ENCODE measurements at regions not wholly inside any gene's neighbourhood (a gene's known extent, or its start where the extent isn't known, plus 50 kb on each side); places are given as distances from the start of the nearest gene placed in this dataset.

DNA sequence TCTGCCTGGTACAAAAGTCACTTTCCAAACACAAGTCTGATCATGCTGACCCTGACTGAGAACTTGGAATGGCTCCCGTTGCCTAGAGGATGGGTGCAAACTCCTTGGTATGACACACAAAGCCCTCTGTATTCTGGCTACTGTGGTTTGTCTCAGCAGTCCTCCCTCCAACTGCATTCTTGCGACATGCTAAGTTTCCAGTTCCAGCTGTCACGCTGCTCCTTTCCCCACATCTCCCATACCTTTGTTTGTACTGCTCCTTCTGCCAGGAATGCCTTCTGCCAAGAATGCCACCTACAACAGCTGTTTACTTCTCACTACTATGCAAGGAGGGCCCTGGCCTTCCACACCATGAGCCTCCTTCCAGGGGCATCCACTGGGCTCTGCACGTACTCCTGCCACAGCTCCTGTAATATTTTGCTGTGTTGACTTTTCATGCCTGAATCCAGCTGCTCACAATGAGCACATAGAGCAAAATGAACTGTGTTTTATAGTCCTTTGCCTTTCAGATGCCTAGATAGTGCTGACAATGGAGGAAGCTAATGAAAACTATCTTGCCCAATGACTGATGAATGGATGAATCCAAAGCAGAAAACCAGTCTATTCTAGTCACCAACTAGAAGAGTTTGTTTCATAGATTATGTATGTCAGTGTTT is 543.7 kb downstream of the EFNB2 start:
- TF ChIP-seq, protein P1, sequence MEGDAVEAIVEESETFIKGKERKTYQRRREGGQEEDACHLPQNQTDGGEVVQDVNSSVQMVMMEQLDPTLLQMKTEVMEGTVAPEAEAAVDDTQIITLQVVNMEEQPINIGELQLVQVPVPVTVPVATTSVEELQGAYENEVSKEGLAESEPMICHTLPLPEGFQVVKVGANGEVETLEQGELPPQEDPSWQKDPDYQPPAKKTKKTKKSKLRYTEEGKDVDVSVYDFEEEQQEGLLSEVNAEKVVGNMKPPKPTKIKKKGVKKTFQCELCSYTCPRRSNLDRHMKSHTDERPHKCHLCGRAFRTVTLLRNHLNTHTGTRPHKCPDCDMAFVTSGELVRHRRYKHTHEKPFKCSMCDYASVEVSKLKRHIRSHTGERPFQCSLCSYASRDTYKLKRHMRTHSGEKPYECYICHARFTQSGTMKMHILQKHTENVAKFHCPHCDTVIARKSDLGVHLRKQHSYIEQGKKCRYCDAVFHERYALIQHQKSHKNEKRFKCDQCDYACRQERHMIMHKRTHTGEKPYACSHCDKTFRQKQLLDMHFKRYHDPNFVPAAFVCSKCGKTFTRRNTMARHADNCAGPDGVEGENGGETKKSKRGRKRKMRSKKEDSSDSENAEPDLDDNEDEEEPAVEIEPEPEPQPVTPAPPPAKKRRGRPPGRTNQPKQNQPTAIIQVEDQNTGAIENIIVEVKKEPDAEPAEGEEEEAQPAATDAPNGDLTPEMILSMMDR (IDR thresholded peaks at IDR 0.05; ENCODE audit: borderline replicate concordance, extremely low read depth, low read length, poor library complexity, severe bottlenecking): no peak
- no peak for TF ChIP-seq EZH2 (IDR thresholded peaks at IDR 0.05; ENCODE audit: borderline replicate concordance, low read depth, low read length, severe bottlenecking)
